Fibroblast of lung (primary cell): ENCODE measurements at regions not wholly inside any gene's neighbourhood (a gene's known extent, or its start where the extent isn't known, plus 50 kb on each side); places are given as distances from the start of the nearest gene placed in this dataset.

Experiments
- DNase-seq, 2 donors: peaks; one replicate each; pipeline versions ENCODE4 v3.0.0 to v3.0.0-alpha.2; 2010; ENCODE audit warnings: low read depth in 2 of 2
- H2AFZ ChIP-seq: 2 replicates; pipeline ENCODE4 v1.5.1; 2012; ENCODE audit warnings: low read length, control low read depth, inconsistent platforms
- H3K27ac ChIP-seq: 2 replicates; pipeline ENCODE4 v1.5.1; 2011; ENCODE audit warnings: low read length, control low read depth; ENCODE audit not compliant: insufficient read depth
- H3K27me3 ChIP-seq: 2 replicates; pipeline ENCODE4 v1.5.1; 2011; ENCODE audit warnings: mild to moderate bottlenecking, low read length; ENCODE audit not compliant: control insufficient read depth, insufficient read depth
- H3K36me3 ChIP-seq: 2 replicates; pipeline ENCODE4 v1.5.1; 2011; ENCODE audit warnings: low read length; ENCODE audit not compliant: control insufficient read depth, insufficient read depth
- H3K4me1 ChIP-seq: 2 replicates; pipeline ENCODE4 v1.5.1; 2011; ENCODE audit warnings: low read length; ENCODE audit not compliant: control insufficient read depth, insufficient read depth; ENCODE audit errors: extremely low read depth
- H3K4me2 ChIP-seq: 2 replicates; pipeline ENCODE4 v1.5.1; 2011; ENCODE audit warnings: low read length, control low read depth; ENCODE audit not compliant: insufficient read depth; ENCODE audit errors: extremely low read depth
- H3K4me3 ChIP-seq, 4 experiments: fragments of 200-600 bp in 1 of 4; sonication (generic) in 1 of 4; replicated peaks in 1 of 4; 2 replicates each; pipeline ENCODE4 v1.5.1; 2011 to 2016; ENCODE audit warnings: low read length in 4 of 4, low read depth in 3 of 4, mild to moderate bottlenecking in 3 of 4, control low read depth in 2 of 4, inconsistent platforms in 1 of 4, mixed read lengths in 1 of 4; ENCODE audit not compliant: insufficient read depth in 1 of 4; ENCODE audit errors: control extremely low read depth in 1 of 4
- H3K79me2 ChIP-seq: 2 replicates; pipeline ENCODE4 v1.5.1; 2012; ENCODE audit warnings: mild to moderate bottlenecking, low read length, inconsistent platforms; ENCODE audit not compliant: control insufficient read depth, insufficient read depth
- H3K9ac ChIP-seq: 2 replicates; pipeline ENCODE4 v1.5.1; 2011; ENCODE audit warnings: mild to moderate bottlenecking, low read length, control low read depth; ENCODE audit not compliant: insufficient read depth
- H3K9me3 ChIP-seq: 2 replicates; pipeline ENCODE4 v1.5.1; 2012; ENCODE audit warnings: low read depth, low read length; ENCODE audit not compliant: control insufficient read depth, insufficient read depth
- H4K20me1 ChIP-seq: 2 replicates; pipeline ENCODE4 v1.5.1; 2011; ENCODE audit warnings: low read length; ENCODE audit not compliant: control insufficient read depth, insufficient read depth; ENCODE audit errors: extremely low read depth
- CTCF ChIP-seq, 2 donors: IDR thresholded peaks in 1 of 2; conservative IDR thresholded peaks in 1 of 2; 1 replicate in 1 of 2; 2 replicates in 1 of 2; pipeline ENCODE4 v1.5.1; 2011 to 2012; ENCODE audit warnings: low read length in 2 of 2, control low read depth in 1 of 2, inconsistent platforms in 1 of 2, low read depth in 1 of 2, mild to moderate bottlenecking in 1 of 2
- EZH2 ChIP-seq: IDR thresholded peaks from 2 replicates; pipeline ENCODE4 v1.5.1; 2012; ENCODE audit warnings: low read length, control low read depth, mild to moderate bottlenecking; ENCODE audit errors: missing control alignments

- Histone ChIP-seq H3K9me3 (no peaks in the 10 kb centered on the region), H4K20me1 (no peaks in the 10 kb centered on the region), H3K4me2 (peak overlapping the region; percentile 13), H3K27me3 (no peaks in the 10 kb centered on the region), H3K79me2 (no peaks in the 10 kb centered on the region), H2AFZ (no peak overlapping the region), H3K4me1 (peaks cover 4% of the 10 kb centered on the region), H3K4me3 (no peak overlapping the region), H3K9ac (no peak overlapping the region), H3K36me3 (no peaks in the 10 kb centered on the region), H3K27ac (no peak overlapping the region)
- DNase-seq, result peak; percentile 28 to 57
- TF ChIP-seq EZH2 (no peak), CTCF (conservative IDR thresholded peaks at IDR 0.05 in 1 of 2, IDR thresholded peaks at IDR 0.05 in 1 of 2; ENCODE audit: low read depth in 1 of 2, low read length in 2 of 2) (no peak)
Measured at GRCh38 chr10:30176776-30177533, 117.6 kb upstream of the JCAD start.

GRCh38 chr10:30176182-30176581, 116.8 kb upstream of the JCAD start:
- H3K9ac ChIP-seq, result no peak overlapping the region
- peaks cover 4% of the 10 kb centered on the region for H3K4me1 ChIP-seq
- H2AFZ ChIP-seq, result no peak overlapping the region
- no peaks in the 10 kb centered on the region for H3K36me3 ChIP-seq
- H4K20me1 ChIP-seq, result no peaks in the 10 kb centered on the region
- DNase-seq, result peak; percentile 84 to 85
- H3K4me2 ChIP-seq, result peak overlapping the region; percentile 4
- TF ChIP-seq CTCF (conservative IDR thresholded peaks at IDR 0.05 in 1 of 2, IDR thresholded peaks at IDR 0.05 in 1 of 2; ENCODE audit: low read depth in 1 of 2, low read length in 2 of 2), result no peak
- TF ChIP-seq EZH2, result no peak
- no peaks in the 10 kb centered on the region for H3K27me3 ChIP-seq
- H3K9me3 ChIP-seq, result no peaks in the 10 kb centered on the region
- H3K4me3 ChIP-seq, result no peak overlapping the region
- H3K27ac ChIP-seq, result no peak overlapping the region
- H3K79me2 ChIP-seq, result no peaks in the 10 kb centered on the region

- H3K79me2 ChIP-seq, result no peaks in the 10 kb centered on the region
- peaks cover 2% of the 10 kb centered on the region for H3K4me1 ChIP-seq
- H3K36me3 ChIP-seq, result no peaks in the 10 kb centered on the region
- no peak for TF ChIP-seq CTCF (conservative IDR thresholded peaks at IDR 0.05 in 1 of 2, IDR thresholded peaks at IDR 0.05 in 1 of 2; ENCODE audit: low read depth in 1 of 2, low read length in 2 of 2)
- no peaks in the 10 kb centered on the region for H4K20me1 ChIP-seq
- H3K4me3 ChIP-seq, result no peak overlapping the region
- no peak overlapping the region for H3K4me2 ChIP-seq
- no peaks in the 10 kb centered on the region for H3K27me3 ChIP-seq
- peak in 1 of 2 donors; percentile 36 for DNase-seq
- no peak overlapping the region for H2AFZ ChIP-seq
- no peak overlapping the region for H3K9ac ChIP-seq
- no peaks in the 10 kb centered on the region for H3K9me3 ChIP-seq
- H3K27ac ChIP-seq, result no peak overlapping the region
Measured at GRCh38 chr10:30172673-30173072, 113.3 kb upstream of the JCAD start.
